ENCODE measurements at regions not wholly inside any gene's neighbourhood (a gene's known extent, or its start where the extent isn't known, plus 50 kb on each side); places are given as distances from the start of the nearest gene placed in this dataset.

GRCh38 chr4:4601803-4602369 is 60.0 kb upstream of the STX18 start:
- TF ChIP-seq CTCF (conservative IDR thresholded peaks at IDR 0.05) (no peak), ZFX (IDR thresholded peaks at IDR 0.05) (no peak)
